Neural cell (in vitro differentiated cells): ENCODE measurements at regions not wholly inside any gene's neighbourhood (a gene's known extent, or its start where the extent isn't known, plus 50 kb on each side); places are given as distances from the start of the nearest gene placed in this dataset.

Experiments used
- H2AFZ ChIP-seq: fragments of 200-600, 300-800 bp; sonication (generic), shearing (Covaris generic); 2 replicates; pipeline ENCODE4 v1.6.0; 2014; ENCODE audit warnings: low read depth, mild to moderate bottlenecking, antibody characterized with exemption, low read length, moderate library complexity
- H3F3A ChIP-seq: fragments of 200-600 bp; shearing (Covaris generic); 2 replicates; pipeline ENCODE4 v1.6.1; 2016; ENCODE audit warnings: mild to moderate bottlenecking, moderate library complexity, mixed read lengths, antibody characterized with exemption, low read length; ENCODE audit not compliant: insufficient read depth, poor library complexity, severe bottlenecking
- H3K27ac ChIP-seq: fragments of 200-600, 300-800 bp; sonication (generic), shearing (Covaris generic); 2 replicates; pipeline ENCODE4 v1.5.1; 2014; ENCODE audit warnings: mild to moderate bottlenecking, low read length, moderate library complexity
- H3K27me3 ChIP-seq: fragments of 300-800, 200-600 bp; sonication (generic), shearing (Covaris generic); 2 replicates; pipeline ENCODE4 v1.6.0; 2014; ENCODE audit warnings: mild to moderate bottlenecking, low read depth, low read length, moderate library complexity; ENCODE audit not compliant: insufficient read depth
- H3K36me3 ChIP-seq: fragments of 300-800, 200-600 bp; sonication (generic), shearing (Covaris generic); 2 replicates; pipeline ENCODE4 v1.5.1; 2014; ENCODE audit warnings: mild to moderate bottlenecking, antibody characterized with exemption, low read length, moderate library complexity; ENCODE audit not compliant: insufficient read depth
- H3K4me2 ChIP-seq: fragments of 300-800, 200-600 bp; sonication (generic), shearing (Covaris generic); 2 replicates; pipeline ENCODE4 v1.6.0; 2014; ENCODE audit warnings: mild to moderate bottlenecking, low read length
- H3K4me3 ChIP-seq: fragments of 300-800, 200-600 bp; sonication (generic), shearing (Covaris generic); 2 replicates; pipeline ENCODE4 v1.5.1; 2014; ENCODE audit warnings: mild to moderate bottlenecking, low read length, moderate library complexity
- H3K79me2 ChIP-seq: fragments of 200-600 bp; shearing (Covaris generic); replicated peaks from 2 replicates; pipeline ENCODE4 v1.6.0; 2014; ENCODE audit warnings: mild to moderate bottlenecking, low read length, moderate library complexity; ENCODE audit not compliant: insufficient read depth
- H3K9ac ChIP-seq: fragments of 300-800, 200-600 bp; sonication (generic), shearing (Covaris generic); 2 replicates; pipeline ENCODE4 v1.6.1; 2016; ENCODE audit warnings: mild to moderate bottlenecking, low read length, mixed read lengths
- H3K9me2 ChIP-seq: fragments of 200-600 bp; shearing (Covaris generic); 2 replicates; pipeline ENCODE4 v1.6.1; 2016; ENCODE audit warnings: mild to moderate bottlenecking, low read length, mixed read lengths; ENCODE audit not compliant: insufficient read depth
- H3K9me3 ChIP-seq: fragments of 200-600, 300-800 bp; sonication (generic), shearing (Covaris generic); 2 replicates; pipeline ENCODE4 v1.6.1; 2016; ENCODE audit warnings: mild to moderate bottlenecking, mixed run types, low read length, moderate library complexity, mixed read lengths
- H4K20me1 ChIP-seq: fragments of 200-600 bp; shearing (Covaris generic); 2 replicates; pipeline ENCODE4 v1.6.1; 2016; ENCODE audit warnings: mild to moderate bottlenecking, mixed run types; ENCODE audit not compliant: insufficient read depth
- EP300 ChIP-seq: fragments of 450-650 bp; conservative IDR thresholded peaks from 2 replicates; pipeline ENCODE4 v1.6.1; 2014; ENCODE audit warnings: antibody characterized with exemption, mild to moderate bottlenecking, moderate library complexity; ENCODE audit not compliant: poor library complexity, severe bottlenecking
- EZH2 ChIP-seq: fragments of 200-600, 300-800 bp; shearing (Covaris generic), sonication (generic); IDR thresholded peaks from 2 replicates; pipeline ENCODE4 v1.6.1; 2014; ENCODE audit warnings: antibody characterized with exemption, low read length, borderline replicate concordance, mild to moderate bottlenecking; ENCODE audit not compliant: insufficient read depth, poor library complexity, severe bottlenecking
- MXI1 ChIP-seq: fragments of 450-650 bp; conservative IDR thresholded peaks from 2 replicates; pipeline ENCODE4 v1.6.1; 2014; ENCODE audit warnings: antibody characterized with exemption, mild to moderate bottlenecking; ENCODE audit not compliant: poor library complexity, severe bottlenecking
- POLR2AphosphoS5 ChIP-seq: IDR thresholded peaks from 2 replicates; pipeline ENCODE4 v1.6.1; 2012
- RAD21 ChIP-seq: fragments of 450-650 bp; conservative IDR thresholded peaks from 2 replicates; pipeline ENCODE4 v1.6.1; 2014; ENCODE audit warnings: antibody characterized with exemption, mild to moderate bottlenecking, moderate library complexity
- SMC3 ChIP-seq: fragments of 450-650 bp; conservative IDR thresholded peaks from 2 replicates; pipeline ENCODE4 v1.6.1; 2014; ENCODE audit warnings: antibody characterized with exemption, mild to moderate bottlenecking, moderate library complexity; ENCODE audit not compliant: poor library complexity
- TAF1 ChIP-seq: IDR thresholded peaks from 2 replicates; pipeline ENCODE4 v1.6.1; 2012; ENCODE audit warnings: low read depth
- TF ChIP-seq, protein P1 (sequence below): fragments of 450-650 bp; IDR thresholded peaks from 2 replicates; pipeline ENCODE4 v1.5.1; 2014; ENCODE audit warnings: antibody characterized with exemption, mild to moderate bottlenecking, moderate library complexity; ENCODE audit not compliant: poor library complexity, severe bottlenecking
- TF ChIP-seq, protein P2 (sequence below): IDR thresholded peaks from 2 replicates; pipeline ENCODE4 v1.6.1; 2012; ENCODE audit warnings: borderline replicate concordance

DNA sequence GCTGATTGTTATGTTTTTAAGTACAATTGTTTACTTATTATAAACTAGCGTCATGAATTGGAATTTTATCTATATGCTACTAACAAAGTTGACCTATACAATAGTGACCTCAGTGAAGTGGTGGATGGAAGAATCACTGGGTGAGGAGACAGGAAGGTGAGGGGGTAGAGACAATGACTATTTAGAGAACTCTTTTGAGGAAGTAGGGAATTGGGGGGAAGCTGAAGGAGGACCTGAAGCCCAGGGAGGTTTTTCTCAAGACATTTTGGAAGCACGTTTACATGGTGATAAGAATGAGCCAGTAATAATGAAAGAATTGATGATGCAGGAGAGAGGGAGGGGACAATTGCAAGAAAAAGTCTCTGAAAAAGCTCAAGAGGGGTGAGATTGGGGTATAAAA is 96.4 kb downstream of the RPS12 start:
- H3K27ac ChIP-seq: no peak overlapping the region
- H3K79me2 ChIP-seq: no peaks in the 10 kb centered on the region
- no peaks in the 10 kb centered on the region for H3K9me3 ChIP-seq
- H3K9ac ChIP-seq: no peak overlapping the region
- H3K27me3 ChIP-seq: no peaks in the 10 kb centered on the region
- no peak overlapping the region for H2AFZ ChIP-seq
- H3K36me3 ChIP-seq: no peaks in the 10 kb centered on the region
- no peaks in the 10 kb centered on the region for H3K9me2 ChIP-seq
- no peaks in the 10 kb centered on the region for H4K20me1 ChIP-seq
- no peak overlapping the region for H3K4me2 ChIP-seq
- no peak overlapping the region for H3K4me3 ChIP-seq
- TF ChIP-seq, protein P1, sequence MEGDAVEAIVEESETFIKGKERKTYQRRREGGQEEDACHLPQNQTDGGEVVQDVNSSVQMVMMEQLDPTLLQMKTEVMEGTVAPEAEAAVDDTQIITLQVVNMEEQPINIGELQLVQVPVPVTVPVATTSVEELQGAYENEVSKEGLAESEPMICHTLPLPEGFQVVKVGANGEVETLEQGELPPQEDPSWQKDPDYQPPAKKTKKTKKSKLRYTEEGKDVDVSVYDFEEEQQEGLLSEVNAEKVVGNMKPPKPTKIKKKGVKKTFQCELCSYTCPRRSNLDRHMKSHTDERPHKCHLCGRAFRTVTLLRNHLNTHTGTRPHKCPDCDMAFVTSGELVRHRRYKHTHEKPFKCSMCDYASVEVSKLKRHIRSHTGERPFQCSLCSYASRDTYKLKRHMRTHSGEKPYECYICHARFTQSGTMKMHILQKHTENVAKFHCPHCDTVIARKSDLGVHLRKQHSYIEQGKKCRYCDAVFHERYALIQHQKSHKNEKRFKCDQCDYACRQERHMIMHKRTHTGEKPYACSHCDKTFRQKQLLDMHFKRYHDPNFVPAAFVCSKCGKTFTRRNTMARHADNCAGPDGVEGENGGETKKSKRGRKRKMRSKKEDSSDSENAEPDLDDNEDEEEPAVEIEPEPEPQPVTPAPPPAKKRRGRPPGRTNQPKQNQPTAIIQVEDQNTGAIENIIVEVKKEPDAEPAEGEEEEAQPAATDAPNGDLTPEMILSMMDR: no peak
- TF ChIP-seq RAD21 (no peak), EZH2 (no peak), POLR2AphosphoS5 (no peak), TAF1 (no peak), EP300 (no peak), SMC3 (no peak), MXI1 (no peak)
- TF ChIP-seq, protein P2, sequence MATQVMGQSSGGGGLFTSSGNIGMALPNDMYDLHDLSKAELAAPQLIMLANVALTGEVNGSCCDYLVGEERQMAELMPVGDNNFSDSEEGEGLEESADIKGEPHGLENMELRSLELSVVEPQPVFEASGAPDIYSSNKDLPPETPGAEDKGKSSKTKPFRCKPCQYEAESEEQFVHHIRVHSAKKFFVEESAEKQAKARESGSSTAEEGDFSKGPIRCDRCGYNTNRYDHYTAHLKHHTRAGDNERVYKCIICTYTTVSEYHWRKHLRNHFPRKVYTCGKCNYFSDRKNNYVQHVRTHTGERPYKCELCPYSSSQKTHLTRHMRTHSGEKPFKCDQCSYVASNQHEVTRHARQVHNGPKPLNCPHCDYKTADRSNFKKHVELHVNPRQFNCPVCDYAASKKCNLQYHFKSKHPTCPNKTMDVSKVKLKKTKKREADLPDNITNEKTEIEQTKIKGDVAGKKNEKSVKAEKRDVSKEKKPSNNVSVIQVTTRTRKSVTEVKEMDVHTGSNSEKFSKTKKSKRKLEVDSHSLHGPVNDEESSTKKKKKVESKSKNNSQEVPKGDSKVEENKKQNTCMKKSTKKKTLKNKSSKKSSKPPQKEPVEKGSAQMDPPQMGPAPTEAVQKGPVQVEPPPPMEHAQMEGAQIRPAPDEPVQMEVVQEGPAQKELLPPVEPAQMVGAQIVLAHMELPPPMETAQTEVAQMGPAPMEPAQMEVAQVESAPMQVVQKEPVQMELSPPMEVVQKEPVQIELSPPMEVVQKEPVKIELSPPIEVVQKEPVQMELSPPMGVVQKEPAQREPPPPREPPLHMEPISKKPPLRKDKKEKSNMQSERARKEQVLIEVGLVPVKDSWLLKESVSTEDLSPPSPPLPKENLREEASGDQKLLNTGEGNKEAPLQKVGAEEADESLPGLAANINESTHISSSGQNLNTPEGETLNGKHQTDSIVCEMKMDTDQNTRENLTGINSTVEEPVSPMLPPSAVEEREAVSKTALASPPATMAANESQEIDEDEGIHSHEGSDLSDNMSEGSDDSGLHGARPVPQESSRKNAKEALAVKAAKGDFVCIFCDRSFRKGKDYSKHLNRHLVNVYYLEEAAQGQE: no peak
- H3F3A ChIP-seq: no peaks in the 10 kb centered on the region

DNA sequence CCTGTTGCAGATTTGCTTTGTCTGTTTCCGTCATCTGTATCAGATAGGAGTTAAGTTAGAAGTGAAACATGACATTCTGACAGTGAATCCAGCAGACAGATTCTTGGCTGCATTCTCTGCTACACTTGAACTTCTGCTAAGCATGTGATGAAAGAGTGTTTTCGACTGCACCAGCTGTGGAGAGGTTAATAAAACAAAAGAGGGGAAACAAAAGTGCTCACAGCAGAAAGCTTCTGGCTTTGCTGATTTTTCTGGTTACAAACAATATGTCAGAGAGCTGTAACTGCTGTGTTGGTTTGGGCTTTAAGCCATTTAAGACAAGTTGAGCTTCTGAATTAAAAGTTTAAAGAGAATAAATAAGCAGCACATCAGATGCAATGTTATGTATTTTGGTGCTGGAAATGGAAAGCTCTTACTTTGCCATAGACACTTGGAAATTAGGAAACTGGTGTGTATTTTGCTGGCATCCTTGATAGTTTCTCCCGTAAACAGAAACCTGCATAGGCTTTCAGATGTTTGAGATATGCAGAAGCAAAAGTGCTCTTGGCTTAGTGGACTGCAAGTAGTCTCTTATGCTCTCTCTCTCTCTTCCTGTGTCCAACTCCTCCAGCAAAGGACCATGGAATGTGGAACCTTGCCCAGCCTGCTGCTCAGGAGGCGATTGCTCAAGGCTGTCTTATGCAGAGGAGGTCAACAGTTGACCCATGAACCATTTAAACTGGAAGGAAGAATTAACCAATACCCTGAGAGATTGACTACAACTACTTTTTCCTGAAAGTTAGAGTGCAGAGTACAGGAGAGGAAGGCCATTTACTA is 104.9 kb downstream of the RPS12 start:
- no peak overlapping the region for H2AFZ ChIP-seq
- no peaks in the 10 kb centered on the region for H3K9me3 ChIP-seq
- H3F3A ChIP-seq: no peaks in the 10 kb centered on the region
- H4K20me1 ChIP-seq: no peaks in the 10 kb centered on the region
- H3K27me3 ChIP-seq: no peaks in the 10 kb centered on the region
- no peaks in the 10 kb centered on the region for H3K9me2 ChIP-seq
- H3K27ac ChIP-seq: no peak overlapping the region
- H3K9ac ChIP-seq: no peak overlapping the region
- no peaks in the 10 kb centered on the region for H3K79me2 ChIP-seq
- peak overlapping the region; percentile 4 for H3K4me2 ChIP-seq
- TF ChIP-seq EP300 (peak; percentile 30), EZH2 (no peak)
- no peaks in the 10 kb centered on the region for H3K36me3 ChIP-seq
- H3K4me3 ChIP-seq: no peak overlapping the region
